ENCODE measurements at regions not wholly inside any gene's neighbourhood (a gene's known extent, or its start where the extent isn't known, plus 50 kb on each side); places are given as distances from the start of the nearest gene placed in this dataset.
"Not testable (repeated sequence)": the region's sequence is repeated elsewhere in the genome, so short reads cannot be mapped to it uniquely, and the experiment has no call there.

GRCh38 chr9:103545260-103545659 lies 548.8 kb upstream of the SMC2 start:
- TF ChIP-seq TAF1 (IDR thresholded peaks at IDR 0.05; ENCODE audit: borderline replicate concordance, low read depth, low read length) (no peak), POLR2AphosphoS5 (IDR thresholded peaks at IDR 0.05; ENCODE audit: low read depth, low read length) (no peak), POLR2A (IDR thresholded peaks at IDR 0.05; ENCODE audit: low read depth, low read length) (no peak)
- FAIRE-seq (no peak), DNase-seq (ENCODE audit: insufficient read length) (no peak)

DNA sequence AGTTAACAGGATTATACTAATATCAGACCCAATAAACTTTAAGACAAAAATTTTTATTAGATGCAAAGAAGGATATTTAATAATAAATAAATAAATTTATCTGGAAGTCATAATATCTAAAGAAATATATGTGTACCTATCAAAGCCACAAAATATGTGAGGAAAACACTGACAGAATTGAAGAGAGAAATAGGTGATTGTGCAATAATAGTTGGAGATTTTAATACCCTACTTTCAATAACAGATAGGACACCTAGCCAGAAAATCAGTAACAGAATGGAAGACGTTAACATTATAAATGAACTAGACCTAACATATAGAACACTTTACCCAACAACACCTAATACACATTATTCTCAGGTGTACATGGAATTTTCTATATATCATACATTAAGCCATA lies 541.4 kb upstream of the SMC2 start:
- no peak for FAIRE-seq
- TF ChIP-seq POLR2A (IDR thresholded peaks at IDR 0.05; ENCODE audit: low read depth, low read length) (no peak), POLR2AphosphoS5 (IDR thresholded peaks at IDR 0.05; ENCODE audit: low read depth, low read length) (no peak), TAF1 (IDR thresholded peaks at IDR 0.05; ENCODE audit: borderline replicate concordance, low read depth, low read length) (no peak)
- DNase-seq (ENCODE audit: insufficient read length) = no peak

DNA sequence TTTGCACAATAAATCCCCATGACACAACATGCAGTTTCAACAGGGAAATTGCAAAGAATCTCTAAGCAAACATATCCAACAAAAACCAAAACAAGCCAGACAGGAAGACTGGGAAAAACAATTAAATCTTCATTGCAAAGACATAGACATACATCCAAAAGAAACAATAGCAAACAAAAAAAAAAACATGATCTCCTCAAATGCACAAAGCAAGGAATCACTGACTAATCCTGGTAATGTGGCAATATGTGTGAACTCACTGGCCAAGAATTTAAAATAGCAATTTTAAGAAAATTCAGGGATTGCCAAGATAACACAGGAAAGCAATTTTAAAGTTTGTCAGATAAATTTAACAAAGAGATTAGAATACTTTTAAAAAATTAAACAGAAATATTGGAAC lies 520.1 kb upstream of the SMC2 start:
- FAIRE-seq (no peak), DNase-seq (ENCODE audit: insufficient read length) (no peak)
- TF ChIP-seq POLR2A (IDR thresholded peaks at IDR 0.05; ENCODE audit: low read depth, low read length) = no peak
- no peak for TF ChIP-seq TAF1 (IDR thresholded peaks at IDR 0.05; ENCODE audit: borderline replicate concordance, low read depth, low read length)
- TF ChIP-seq POLR2AphosphoS5 (IDR thresholded peaks at IDR 0.05; ENCODE audit: low read depth, low read length) = no peak

- no peak for FAIRE-seq
- DNase-seq (ENCODE audit: insufficient read length) = no peak
- no peak for TF ChIP-seq POLR2A (IDR thresholded peaks at IDR 0.05; ENCODE audit: low read depth, low read length)
- no peak for TF ChIP-seq TAF1 (IDR thresholded peaks at IDR 0.05; ENCODE audit: borderline replicate concordance, low read depth, low read length)
- TF ChIP-seq POLR2AphosphoS5 (IDR thresholded peaks at IDR 0.05; ENCODE audit: low read depth, low read length) = no peak
Observed at GRCh38 chr9:103586721-103587120, 507.4 kb upstream of the SMC2 start.

DNA sequence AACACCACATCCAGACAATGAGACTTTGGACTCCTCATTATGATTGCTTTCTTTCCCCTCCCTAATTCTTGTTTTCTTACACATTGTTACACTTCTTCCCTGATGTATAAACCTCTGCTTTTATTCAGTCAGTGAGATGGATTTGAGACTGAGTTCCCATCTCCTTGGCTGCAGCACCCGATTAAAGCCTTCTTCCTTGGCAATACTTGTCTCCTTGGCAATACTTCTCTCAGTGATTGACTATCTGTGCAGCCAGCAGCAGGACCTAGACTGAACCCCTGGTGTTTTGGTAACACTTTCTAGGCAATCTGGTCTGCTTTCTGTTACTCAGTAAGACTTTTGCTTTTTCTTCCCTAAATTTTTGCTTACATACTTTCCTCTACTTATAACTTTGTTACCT lies 492.8 kb upstream of the SMC2 start:
- TF ChIP-seq TAF1 (IDR thresholded peaks at IDR 0.05; ENCODE audit: borderline replicate concordance, low read depth, low read length) (no peak), POLR2AphosphoS5 (IDR thresholded peaks at IDR 0.05; ENCODE audit: low read depth, low read length) (no peak), POLR2A (IDR thresholded peaks at IDR 0.05; ENCODE audit: low read depth, low read length) (no peak)
- no peak for DNase-seq (ENCODE audit: insufficient read length)
- no peak for FAIRE-seq

DNA sequence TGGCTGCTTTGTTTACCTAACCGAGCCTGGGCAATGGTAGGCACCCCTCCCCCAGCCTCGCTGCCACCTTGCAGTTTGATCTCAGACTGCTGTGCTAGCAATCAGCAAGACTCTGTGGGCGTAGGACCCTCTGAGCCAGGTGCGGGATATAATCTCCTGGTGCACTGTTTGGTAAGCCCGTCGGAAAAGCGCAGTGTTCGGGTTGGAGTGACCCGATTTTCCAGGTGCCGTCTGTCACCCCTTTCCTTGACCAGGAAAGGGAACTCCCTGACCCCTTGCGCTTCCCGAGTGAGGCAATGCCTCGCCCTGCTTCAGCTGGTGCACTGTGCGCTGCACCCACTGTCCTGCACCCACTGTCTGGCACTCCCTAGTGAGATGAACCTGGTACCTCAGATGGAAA lies 482.2 kb upstream of the SMC2 start:
- DNase-seq (ENCODE audit: insufficient read length); FAIRE-seq: not testable (repeated sequence)

GRCh38 chr9:103615994-103616393 lies 478.1 kb upstream of the SMC2 start:
- DNase-seq (ENCODE audit: insufficient read length) (no peak), FAIRE-seq (no peak)
- TF ChIP-seq POLR2A (IDR thresholded peaks at IDR 0.05; ENCODE audit: low read depth, low read length) (no peak), POLR2AphosphoS5 (IDR thresholded peaks at IDR 0.05; ENCODE audit: low read depth, low read length) (no peak), TAF1 (IDR thresholded peaks at IDR 0.05; ENCODE audit: borderline replicate concordance, low read depth, low read length) (no peak)

GRCh38 chr9:103617046-103617445 lies 477.1 kb upstream of the SMC2 start:
- no peak for DNase-seq (ENCODE audit: insufficient read length)
- FAIRE-seq = no peak
- TF ChIP-seq POLR2AphosphoS5 (IDR thresholded peaks at IDR 0.05; ENCODE audit: low read depth, low read length) (no peak), TAF1 (IDR thresholded peaks at IDR 0.05; ENCODE audit: borderline replicate concordance, low read depth, low read length) (no peak), POLR2A (IDR thresholded peaks at IDR 0.05; ENCODE audit: low read depth, low read length) (no peak)

- FAIRE-seq = no peak
- no peak for TF ChIP-seq POLR2A (IDR thresholded peaks at IDR 0.05; ENCODE audit: low read depth, low read length)
- no peak for TF ChIP-seq TAF1 (IDR thresholded peaks at IDR 0.05; ENCODE audit: borderline replicate concordance, low read depth, low read length)
- TF ChIP-seq POLR2AphosphoS5 (IDR thresholded peaks at IDR 0.05; ENCODE audit: low read depth, low read length) = no peak
- DNase-seq (ENCODE audit: insufficient read length) = no peak
Observed at GRCh38 chr9:103625161-103625804, 468.8 kb upstream of the SMC2 start.

- TF ChIP-seq POLR2A (IDR thresholded peaks at IDR 0.05; ENCODE audit: low read depth, low read length) (no peak), POLR2AphosphoS5 (IDR thresholded peaks at IDR 0.05; ENCODE audit: low read depth, low read length) (no peak), TAF1 (IDR thresholded peaks at IDR 0.05; ENCODE audit: borderline replicate concordance, low read depth, low read length) (no peak)
- FAIRE-seq (no peak), DNase-seq (ENCODE audit: insufficient read length) (no peak)
Observed at GRCh38 chr9:103627731-103628130, 466.4 kb upstream of the SMC2 start.

- DNase-seq (ENCODE audit: insufficient read length) (no peak), FAIRE-seq (no peak)
Observed at GRCh38 chr9:103649086-103649485, 445.0 kb upstream of the SMC2 start.

DNA sequence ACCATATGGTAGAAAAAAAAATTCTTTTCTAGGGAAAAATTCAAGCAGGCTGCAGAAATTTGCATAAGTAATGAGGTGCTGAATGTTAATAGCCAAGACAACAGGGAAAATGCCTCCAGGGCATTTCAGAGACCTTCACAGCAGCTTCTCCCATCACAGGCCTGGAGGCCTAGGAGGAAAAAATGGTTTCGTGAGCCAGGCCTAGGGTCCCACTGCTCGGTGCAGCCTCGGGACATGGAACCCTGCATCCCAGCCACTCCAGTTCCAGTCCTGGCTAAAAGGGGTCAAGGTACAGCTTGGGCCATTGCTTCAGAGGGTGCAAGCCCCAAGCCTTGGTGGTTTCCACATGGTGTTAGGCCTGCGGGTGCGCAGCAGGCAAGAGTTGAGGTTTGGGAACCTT lies 436.0 kb upstream of the SMC2 start:
- no peak for TF ChIP-seq TAF1 (IDR thresholded peaks at IDR 0.05; ENCODE audit: borderline replicate concordance, low read depth, low read length)
- no peak for TF ChIP-seq POLR2A (IDR thresholded peaks at IDR 0.05; ENCODE audit: low read depth, low read length)
- no peak for TF ChIP-seq POLR2AphosphoS5 (IDR thresholded peaks at IDR 0.05; ENCODE audit: low read depth, low read length)
- DNase-seq (ENCODE audit: insufficient read length) = no peak
- no peak for FAIRE-seq

More at GRCh38 chr9:103649086-103649485, 445.0 kb upstream of the SMC2 start:
- TF ChIP-seq POLR2A (IDR thresholded peaks at IDR 0.05; ENCODE audit: low read depth, low read length) = no peak
- no peak for TF ChIP-seq POLR2AphosphoS5 (IDR thresholded peaks at IDR 0.05; ENCODE audit: low read depth, low read length)

GRCh38 chr9:103660830-103661229 lies 433.3 kb upstream of the SMC2 start:
- no peak for DNase-seq (ENCODE audit: insufficient read length)
- FAIRE-seq = no peak
- no peak for TF ChIP-seq POLR2AphosphoS5 (IDR thresholded peaks at IDR 0.05; ENCODE audit: low read depth, low read length)
- no peak for TF ChIP-seq TAF1 (IDR thresholded peaks at IDR 0.05; ENCODE audit: borderline replicate concordance, low read depth, low read length)
- TF ChIP-seq POLR2A (IDR thresholded peaks at IDR 0.05; ENCODE audit: low read depth, low read length) = no peak
